WTC11 (cell line): ENCODE measurements at regions not wholly inside any gene's neighbourhood (a gene's known extent, or its start where the extent isn't known, plus 50 kb on each side); places are given as distances from the start of the nearest gene placed in this dataset.

Source experiments
- ATAC-seq: fragments of 200-7000 bp; cut with Tn5 transposase; 2 replicates; pipeline ENCODE4 v1.10.0; 2021; ENCODE audit warnings: mild to moderate bottlenecking, moderate library complexity
- CTCF ChIA-PET: fragments of 300-600 bp; sonication (Branson Sonifier 250); formaldehyde crosslinking; loops from one replicate; lab custom pipeline; 2021; ENCODE audit warnings: antibody characterized with exemption; lab: Charles Lee
- POLR2A ChIA-PET: fragments of 350-600 bp; sonication (Branson Sonifier 250); formaldehyde crosslinking; loops from one replicate; lab custom pipeline; 2021; ENCODE audit warnings: antibody characterized with exemption; lab: Charles Lee
- DNase-seq: peaks from one replicate; pipeline ENCODE4 v3.0.0; 2021; ENCODE audit warnings: low spot score
- H3K27ac Mint-ChIP-seq: 2 replicates; pipeline ENCODE4 v1.8.0; 2021; ENCODE audit warnings: mixed read lengths
- H3K27me3 Mint-ChIP-seq: 2 replicates; pipeline ENCODE4 v1.8.0; 2021; ENCODE audit warnings: low read depth, mild to moderate bottlenecking, moderate library complexity, mixed read lengths
- H3K36me3 Mint-ChIP-seq: 2 replicates; pipeline ENCODE4 v1.8.0; 2021; ENCODE audit warnings: mixed read lengths
- H3K4me1 Mint-ChIP-seq: 2 replicates; pipeline ENCODE4 v1.8.0; 2022; ENCODE audit warnings: mixed read lengths
- H3K4me3 Mint-ChIP-seq: 2 replicates; pipeline ENCODE4 v1.8.0; 2021; ENCODE audit warnings: mild to moderate bottlenecking, moderate library complexity, mixed read lengths
- H3K9me3 Mint-ChIP-seq: 2 replicates; pipeline ENCODE4 v1.8.0; 2021; ENCODE audit warnings: mixed read lengths
- ATF3 ChIP-seq: sonication (generic); formaldehyde crosslinking; conservative IDR thresholded peaks from 2 replicates; pipeline ENCODE4 v1.8.1; 2022; ENCODE audit warnings: mild to moderate bottlenecking, missing genetic modification reagents
- CREM ChIP-seq: sonication (generic); formaldehyde crosslinking; IDR thresholded peaks from 2 replicates; pipeline ENCODE4 v1.8.1; 2022; ENCODE audit warnings: mild to moderate bottlenecking, missing genetic modification reagents, moderate library complexity
- E2F5 ChIP-seq: sonication (generic); formaldehyde crosslinking; IDR thresholded peaks from 2 replicates; pipeline ENCODE4 v1.8.1; 2022; ENCODE audit warnings: mild to moderate bottlenecking, moderate library complexity, missing genetic modification reagents
- FOXP4 ChIP-seq: sonication (generic); formaldehyde crosslinking; IDR thresholded peaks from 2 replicates; pipeline ENCODE4 v1.8.0; 2022; ENCODE audit warnings: mild to moderate bottlenecking, missing genetic modification reagents
- HMGA2 ChIP-seq: fragments of 250-450 bp; sonication (Bioruptor Pico); IDR thresholded peaks from 2 replicates; pipeline ENCODE4 v1.4.0; 2021; ENCODE audit warnings: mild to moderate bottlenecking, moderate library complexity
- HMGXB4 ChIP-seq: sonication (generic); formaldehyde crosslinking; IDR thresholded peaks from 2 replicates; pipeline ENCODE4 v1.8.1; 2023; ENCODE audit warnings: mild to moderate bottlenecking, moderate library complexity, missing genetic modification reagents
- JAZF1 ChIP-seq: fragments of 250-450 bp; sonication (Bioruptor Pico); IDR thresholded peaks from 2 replicates; pipeline ENCODE4 v1.9.0; 2021; ENCODE audit warnings: moderate library complexity, mild to moderate bottlenecking, inconsistent platforms
- KAT7 ChIP-seq: sonication (generic); formaldehyde crosslinking; IDR thresholded peaks from 2 replicates; pipeline ENCODE4 v1.8.1; 2023; ENCODE audit warnings: missing genetic modification reagents, mild to moderate bottlenecking, borderline replicate concordance
- MLX ChIP-seq: sonication (generic); formaldehyde crosslinking; IDR thresholded peaks from 2 replicates; pipeline ENCODE4 v1.8.1; 2023; ENCODE audit warnings: mild to moderate bottlenecking, missing genetic modification reagents, moderate library complexity
- MXD4 ChIP-seq: fragments of 250-450 bp; sonication (Bioruptor Pico); IDR thresholded peaks from 2 replicates; pipeline ENCODE4 v1.8.0; 2021; ENCODE audit warnings: mild to moderate bottlenecking, moderate library complexity, borderline replicate concordance
- MYBL2 ChIP-seq: sonication (generic); formaldehyde crosslinking; IDR thresholded peaks from 2 replicates; pipeline ENCODE4 v1.8.1; 2023; ENCODE audit warnings: mild to moderate bottlenecking, moderate library complexity, missing genetic modification reagents
- NFYB ChIP-seq: sonication (generic); formaldehyde crosslinking; conservative IDR thresholded peaks from 2 replicates; pipeline ENCODE4 v1.8.0; 2022; ENCODE audit warnings: low read depth, missing genetic modification reagents
- NR3C1 ChIP-seq: sonication (generic); formaldehyde crosslinking; conservative IDR thresholded peaks from 2 replicates; pipeline ENCODE4 v1.8.1; 2023; ENCODE audit warnings: low read depth, mild to moderate bottlenecking, missing genetic modification reagents
- PRDM15 ChIP-seq: sonication (generic); formaldehyde crosslinking; IDR thresholded peaks from 2 replicates; pipeline ENCODE4 v1.8.0; 2022; ENCODE audit warnings: missing genetic modification reagents
- PRRX2 ChIP-seq: fragments of 250-450 bp; sonication (Bioruptor Pico); IDR thresholded peaks from 2 replicates; pipeline ENCODE4 v1.8.0; 2021; ENCODE audit warnings: mild to moderate bottlenecking
- SMAD3 ChIP-seq: sonication (generic); formaldehyde crosslinking; IDR thresholded peaks from 2 replicates; pipeline ENCODE4 v1.8.0; 2022; ENCODE audit warnings: missing genetic modification reagents, mild to moderate bottlenecking, borderline replicate concordance
- SOX15 ChIP-seq: fragments of 250-450 bp; sonication (Bioruptor Pico); IDR thresholded peaks from 2 replicates; pipeline ENCODE4 v1.9.0; 2021; ENCODE audit warnings: mild to moderate bottlenecking
- TCF7 ChIP-seq: sonication (generic); formaldehyde crosslinking; IDR thresholded peaks from 2 replicates; pipeline ENCODE4 v1.8.0; 2022; ENCODE audit warnings: mild to moderate bottlenecking, low read depth, missing genetic modification reagents, moderate library complexity
- TP53 ChIP-seq: sonication (generic); formaldehyde crosslinking; IDR thresholded peaks from 2 replicates; pipeline ENCODE4 v1.8.1; 2023; ENCODE audit warnings: mild to moderate bottlenecking, missing genetic modification reagents
- ZBTB43 ChIP-seq: sonication (generic); formaldehyde crosslinking; IDR thresholded peaks from 2 replicates; pipeline ENCODE4 v1.8.1; 2023; ENCODE audit warnings: mild to moderate bottlenecking, missing genetic modification reagents
- ZNF232 ChIP-seq: sonication (generic); formaldehyde crosslinking; IDR thresholded peaks from 2 replicates; pipeline ENCODE4 v1.8.0; 2022; ENCODE audit warnings: mild to moderate bottlenecking, missing genetic modification reagents
- ZNF423 ChIP-seq: fragments of 250-450 bp; sonication (Bioruptor Pico); IDR thresholded peaks from 2 replicates; pipeline ENCODE4 v2.1.2; 2022; ENCODE audit warnings: mild to moderate bottlenecking, moderate library complexity
- ZNF512 ChIP-seq: sonication (generic); formaldehyde crosslinking; IDR thresholded peaks from 2 replicates; pipeline ENCODE4 v1.8.1; 2022; ENCODE audit warnings: missing genetic modification reagents, borderline replicate concordance

GRCh38 chr14:53881921-53882320 lies 74.7 kb downstream of the BMP4 start:
- Mint-ChIP-seq H3K36me3 (peaks cover 5% of the 10 kb centered on the region; the same call in 1 of the 2 replicates), H3K9me3 (peaks cover 7% of the 10 kb centered on the region; the same call in 1 of the 2 replicates), H3K4me3 (no peak overlapping the region), H3K4me1 (no peaks in the 10 kb centered on the region), H3K27ac (no peak overlapping the region), H3K27me3 (no peaks in the 10 kb centered on the region)
- DNase-seq (no peak), ATAC-seq (no peak)
- ChIA-PET POLR2A (no interaction called here), CTCF (no interaction called here)
- TF ChIP-seq FOXP4 (CRISPR knock-in tag) (no peak), SOX15 (CRISPR knock-in tag) (no peak), SMAD3 (CRISPR knock-in tag) (no peak), ATF3 (no peak), JAZF1 (no peak), TCF7 (CRISPR knock-in tag) (no peak), NFYB (CRISPR knock-in tag) (no peak), E2F5 (no peak), MLX (CRISPR knock-in tag) (no peak), HMGA2 (no peak), NR3C1 (CRISPR knock-in tag) (no peak), TP53 (no peak), MXD4 (no peak), PRDM15 (no peak), HMGXB4 (CRISPR knock-in tag) (no peak), KAT7 (no peak)

GRCh38 chr14:53881161-53881871 lies 75.3 kb downstream of the BMP4 start:
- Mint-ChIP-seq H3K36me3 (peaks cover 5% of the 10 kb centered on the region; the same call in 1 of the 2 replicates), H3K27me3 (no peaks in the 10 kb centered on the region), H3K4me1 (no peaks in the 10 kb centered on the region), H3K27ac (no peak overlapping the region), H3K9me3 (peaks cover 13% of the 10 kb centered on the region), H3K4me3 (no peak overlapping the region)
- ChIA-PET POLR2A (no interaction called here), CTCF (no interaction called here)
- ATAC-seq (no peak), DNase-seq (no peak)
- TF ChIP-seq ZNF512 (CRISPR knock-in tag) (no peak), TCF7 (CRISPR knock-in tag) (no peak), ZNF423 (no peak), MYBL2 (CRISPR knock-in tag) (no peak), CREM (CRISPR knock-in tag) (no peak), PRRX2 (CRISPR knock-in tag) (no peak), ZNF232 (CRISPR knock-in tag) (no peak), ZBTB43 (CRISPR knock-in tag) (no peak)
